T47D (cell line): ENCODE measurements at regions not wholly inside any gene's neighbourhood (a gene's known extent, or its start where the extent isn't known, plus 50 kb on each side); places are given as distances from the start of the nearest gene placed in this dataset.

Source experiments
- DNase-seq, 2 experiments: peaks; one replicate each; pipeline versions ENCODE4 v3.0.0 to v3.0.0-alpha.2; 2011 to 2012; ENCODE audit warnings: low read depth in 1 of 2, low spot score in 1 of 2
- JUND ChIP-seq: IDR thresholded peaks from 2 replicates; pipeline ENCODE4 v1.6.1; 2012; ENCODE audit warnings: low read depth
- in situ Hi-C: cut with HindIII; loops from 2 replicates; pipeline ENCODE4 v1.10.0; 2016; ENCODE audit warnings: low sequenced_read_pairs, low pct_unique_long_range_greater_than_20kb

GRCh38 chr12:111193067-111193466 is 175.8 kb downstream of the PHETA1 start:
- in situ Hi-C loops, result no loop called here
- DNase-seq, result no peak
- no peak for TF ChIP-seq JUND

- in situ Hi-C loops, result no loop called here
- TF ChIP-seq JUND, result no peak
- DNase-seq, result peak; percentile 13 to 31
These were observed 176.2 kb downstream of the PHETA1 start for GRCh38 chr12:111192647-111193046.

GRCh38 chr12:111190741-111191526 is 178.0 kb downstream of the PHETA1 start:
- TF ChIP-seq JUND, result no peak
- no peak for DNase-seq
- in situ Hi-C loops, result no loop called here

GRCh38 chr12:111189792-111190191 is 179.1 kb downstream of the PHETA1 start:
- in situ Hi-C loops, result no loop called here
- DNase-seq, result no peak
- no peak for TF ChIP-seq JUND

- in situ Hi-C loops, result no loop called here
- TF ChIP-seq JUND, result no peak
- DNase-seq, result no peak
These were observed 180.5 kb downstream of the PHETA1 start for GRCh38 chr12:111188436-111188835.

- no peak for TF ChIP-seq JUND
- in situ Hi-C loops, result no loop called here
- no peak for DNase-seq
These were observed 182.5 kb downstream of the PHETA1 start for GRCh38 chr12:111186347-111186746.

- no peak for TF ChIP-seq JUND
- in situ Hi-C loops, result no loop called here
- no peak for DNase-seq
These were observed 183.0 kb downstream of the PHETA1 start for GRCh38 chr12:111185889-111186227.

- no peak for TF ChIP-seq JUND
- no peak for DNase-seq
- in situ Hi-C loops, result no loop called here
These were observed 183.5 kb downstream of the PHETA1 start for GRCh38 chr12:111185206-111185888.

- in situ Hi-C loops, result no loop called here
These were observed 184.7 kb downstream of the PHETA1 start for GRCh38 chr12:111184161-111184560.

GRCh38 chr12:111183094-111183493 is 185.8 kb downstream of the PHETA1 start:
- DNase-seq, result no peak
- in situ Hi-C loops, result no loop called here
- no peak for TF ChIP-seq JUND

More at GRCh38 chr12:111184161-111184560, 184.7 kb downstream of the PHETA1 start:
- no peak for TF ChIP-seq JUND
- no peak for DNase-seq

GRCh38 chr12:111182382-111182781 is 186.5 kb downstream of the PHETA1 start:
- in situ Hi-C loops, result no loop called here
- no peak for DNase-seq
- TF ChIP-seq JUND, result no peak

GRCh38 chr12:111181143-111181726 is 187.7 kb downstream of the PHETA1 start:
- DNase-seq, result no peak
- TF ChIP-seq JUND, result no peak
- in situ Hi-C loops, result no loop called here
